ENCODE measurements at regions not wholly inside any gene's neighbourhood (a gene's known extent, or its start where the extent isn't known, plus 50 kb on each side); places are given as distances from the start of the nearest gene placed in this dataset.
A peak's percentile ranks its signal among the peaks of the same experiment; 100 is the strongest.
"Not testable (repeated sequence)": the region's sequence is repeated elsewhere in the genome, so short reads cannot be mapped to it uniquely, and the experiment has no call there.

- ATAC-seq = no peak
- TF ChIP-seq ZNF70 (CRISPR knock-in tag; IDR thresholded peaks at IDR 0.05) (no peak), TSHZ2 (CRISPR knock-in tag; IDR thresholded peaks at IDR 0.05) (no peak), OSR1 (CRISPR knock-in tag; IDR thresholded peaks at IDR 0.05) (no peak), PATZ1 (CRISPR knock-in tag; IDR thresholded peaks at IDR 0.05; ENCODE audit: borderline replicate concordance) (no peak), ZNF565 (CRISPR knock-in tag; conservative IDR thresholded peaks at IDR 0.05; ENCODE audit: low read depth) (no peak), CREB5 (CRISPR knock-in tag; IDR thresholded peaks at IDR 0.05; ENCODE audit: low read depth) (no peak), ESRRG (CRISPR knock-in tag; IDR thresholded peaks at IDR 0.05) (no peak), CSRNP3 (CRISPR knock-in tag; IDR thresholded peaks at IDR 0.05) (no peak), CSDC2 (CRISPR knock-in tag; IDR thresholded peaks at IDR 0.05) (no peak), GLIS3 (CRISPR knock-in tag; IDR thresholded peaks at IDR 0.05) (no peak), TOX (CRISPR knock-in tag; IDR thresholded peaks at IDR 0.05; ENCODE audit: borderline replicate concordance) (no peak), ZFP3 (CRISPR knock-in tag; IDR thresholded peaks at IDR 0.05) (no peak), ZNF8 (CRISPR knock-in tag; IDR thresholded peaks at IDR 0.05) (no peak), PPARA (CRISPR knock-in tag; IDR thresholded peaks at IDR 0.05; ENCODE audit: borderline replicate concordance) (no peak), RARB (CRISPR knock-in tag; IDR thresholded peaks at IDR 0.05) (no peak)
These were observed 432.0 kb upstream of the TBL1XR1 start for GRCh38 chr3:177629276-177629675.

GRCh38 chr3:177633671-177634207, 436.5 kb upstream of the TBL1XR1 start:
- TF ChIP-seq ESRRG (CRISPR knock-in tag; IDR thresholded peaks at IDR 0.05) (no peak), RARB (CRISPR knock-in tag; IDR thresholded peaks at IDR 0.05) (no peak), TOX (CRISPR knock-in tag; IDR thresholded peaks at IDR 0.05; ENCODE audit: borderline replicate concordance) (no peak), TCF4 (CRISPR knock-in tag; IDR thresholded peaks at IDR 0.05; ENCODE audit: borderline replicate concordance) (no peak), CSRNP3 (CRISPR knock-in tag; IDR thresholded peaks at IDR 0.05) (no peak), BACH2 (CRISPR knock-in tag; IDR thresholded peaks at IDR 0.05; ENCODE audit: borderline replicate concordance) (no peak)
- ATAC-seq = peak; percentile 44

GRCh38 chr3:177635601-177636106, 438.4 kb upstream of the TBL1XR1 start:
- not testable (repeated sequence) for ATAC-seq

- ATAC-seq = no peak
- TF ChIP-seq ZNF70 (CRISPR knock-in tag; IDR thresholded peaks at IDR 0.05) = no peak
- no peak for TF ChIP-seq RARB (CRISPR knock-in tag; IDR thresholded peaks at IDR 0.05)
- TF ChIP-seq TCF4 (CRISPR knock-in tag; IDR thresholded peaks at IDR 0.05; ENCODE audit: borderline replicate concordance) = no peak
- TF ChIP-seq PATZ1 (CRISPR knock-in tag; IDR thresholded peaks at IDR 0.05; ENCODE audit: borderline replicate concordance) = no peak
- no peak for TF ChIP-seq CSRNP3 (CRISPR knock-in tag; IDR thresholded peaks at IDR 0.05)
- TF ChIP-seq ESRRG (CRISPR knock-in tag; IDR thresholded peaks at IDR 0.05) = no peak
- no peak for TF ChIP-seq CSDC2 (CRISPR knock-in tag; IDR thresholded peaks at IDR 0.05)
- TF ChIP-seq BACH2 (CRISPR knock-in tag; IDR thresholded peaks at IDR 0.05; ENCODE audit: borderline replicate concordance) = no peak
- no peak for TF ChIP-seq ARNTL (CRISPR knock-in tag; IDR thresholded peaks at IDR 0.05; ENCODE audit: borderline replicate concordance, low read depth)
- no peak for TF ChIP-seq ZFP3 (CRISPR knock-in tag; IDR thresholded peaks at IDR 0.05)
These were observed 443.2 kb upstream of the TBL1XR1 start for GRCh38 chr3:177640319-177640965.

Measured in SK-N-SH treated with all-trans-retinoic acid at 6 μM for 48 hours (cell line).